GM23338 (cell line): ENCODE measurements at regions not wholly inside any gene's neighbourhood (a gene's known extent, or its start where the extent isn't known, plus 50 kb on each side); places are given as distances from the start of the nearest gene placed in this dataset.

Source experiments
- ATAC-seq: fragments of 200-7000 bp; cut with Tn5 transposase; 3 replicates; pipeline ENCODE4 v1.9.1; 2020
- DNase-seq: peaks from one replicate; pipeline ENCODE4 v3.0.0-alpha.2; 2015; ENCODE audit warnings: low spot score
- H2AFZ ChIP-seq: fragments of 200-600 bp; sonication (generic); 2 replicates; pipeline ENCODE4 v1.8.0; 2016; ENCODE audit warnings: antibody characterized with exemption, mild to moderate bottlenecking, moderate library complexity
- H3F3A ChIP-seq: fragments of 200-600 bp; sonication (generic); replicated peaks from 2 replicates; pipeline ENCODE4 v1.8.0; 2017; ENCODE audit warnings: antibody characterized with exemption, mixed run types, low read depth
- H3K27ac ChIP-seq: fragments of 200-600 bp; sonication (generic); 2 replicates; pipeline ENCODE4 v1.6.1; 2016; ENCODE audit warnings: low read depth
- H3K27me3 ChIP-seq: fragments of 200-600 bp; sonication (generic); 2 replicates; pipeline ENCODE4 v1.8.0; 2016; ENCODE audit warnings: mild to moderate bottlenecking, mixed run types, moderate library complexity; ENCODE audit not compliant: insufficient read depth
- H3K36me3 ChIP-seq: fragments of 200-600 bp; sonication (generic); 2 replicates; pipeline ENCODE4 v1.8.0; 2016; ENCODE audit warnings: mild to moderate bottlenecking; ENCODE audit not compliant: insufficient read depth
- H3K4me1 ChIP-seq: fragments of 200-600 bp; sonication (generic); 2 replicates; pipeline ENCODE4 v1.8.0; 2016; ENCODE audit warnings: mild to moderate bottlenecking, moderate library complexity; ENCODE audit not compliant: insufficient read depth
- H3K4me2 ChIP-seq: fragments of 200-600 bp; sonication (generic); 2 replicates; pipeline ENCODE4 v1.7.1; 2017; ENCODE audit warnings: mixed run types
- H3K4me3 ChIP-seq: fragments of 200-600 bp; sonication (generic); 2 replicates; pipeline ENCODE4 v1.6.1; 2016; ENCODE audit warnings: mixed run types
- H3K79me2 ChIP-seq: fragments of 200-600 bp; sonication (generic); replicated peaks from 2 replicates; pipeline ENCODE4 v1.8.0; 2017; ENCODE audit warnings: mild to moderate bottlenecking; ENCODE audit not compliant: insufficient read depth
- H3K9me2 ChIP-seq: fragments of 200-600 bp; sonication (generic); 2 replicates; pipeline ENCODE4 v1.8.0; 2017; ENCODE audit not compliant: insufficient read depth
- H4K20me1 ChIP-seq: fragments of 200-600 bp; sonication (generic); replicated peaks from 2 replicates; pipeline ENCODE4 v1.8.0; 2017; ENCODE audit warnings: mild to moderate bottlenecking; ENCODE audit not compliant: insufficient read depth
- H3K27ac Mint-ChIP-seq: 2 replicates; pipeline ENCODE4 v1.8.0; 2020; ENCODE audit warnings: inconsistent platforms, mild to moderate bottlenecking, moderate library complexity, mixed read lengths
- H3K27me3 Mint-ChIP-seq: 3 replicates; pipeline ENCODE4 v1.8.0; 2022; ENCODE audit warnings: low read depth, mild to moderate bottlenecking, moderate library complexity, mixed read lengths, inconsistent platforms; ENCODE audit not compliant: insufficient read depth, poor library complexity
- H3K36me3 Mint-ChIP-seq: 3 replicates; pipeline ENCODE4 v1.8.0; 2021; ENCODE audit warnings: low read depth, mild to moderate bottlenecking, inconsistent platforms, moderate library complexity, mixed read lengths
- H3K4me1 Mint-ChIP-seq: 3 replicates; pipeline ENCODE4 v1.8.0; 2020; ENCODE audit warnings: mild to moderate bottlenecking, inconsistent platforms, mixed read lengths
- H3K4me3 Mint-ChIP-seq: 3 replicates; pipeline ENCODE4 v1.8.0; 2021; ENCODE audit warnings: moderate library complexity, mild to moderate bottlenecking, inconsistent platforms, mixed read lengths
- H3K9me3 Mint-ChIP-seq: 3 replicates; pipeline ENCODE4 v1.8.0; 2020; ENCODE audit warnings: moderate library complexity, mild to moderate bottlenecking, inconsistent platforms, mixed read lengths
- CREB1 ChIP-seq: fragments of 250-450 bp; sonication (Bioruptor Pico); IDR thresholded peaks from 2 replicates; pipeline ENCODE4 v1.5.0; 2020; ENCODE audit warnings: low read depth, mild to moderate bottlenecking, moderate library complexity
- CTCF ChIP-seq, 2 experiments: fragments of 200-600 bp in 1 of 2; sonication (generic) in 1 of 2; conservative IDR thresholded peaks; 2 replicates each; pipeline versions ENCODE4 v1.5.1 to v1.6.1; 2016 to 2017; ENCODE audit warnings: antibody characterized with exemption in 2 of 2, low read depth in 2 of 2, mild to moderate bottlenecking in 2 of 2, moderate library complexity in 1 of 2
- EZH2 ChIP-seq: fragments of 200-600 bp; sonication (generic); IDR thresholded peaks from one replicate; pipeline ENCODE4 v1.8.0; 2017; ENCODE audit warnings: antibody characterized with exemption, mild to moderate bottlenecking, low read depth; ENCODE audit not compliant: unreplicated experiment
- JUNB ChIP-seq: IDR thresholded peaks from one replicate; pipeline ENCODE4 v1.6.1; 2016; ENCODE audit warnings: antibody characterized with exemption; ENCODE audit not compliant: unreplicated experiment
- NANOG ChIP-seq: IDR thresholded peaks from 2 replicates; pipeline ENCODE4 v1.6.1; 2016; ENCODE audit warnings: antibody characterized with exemption, borderline replicate concordance
- POLR2AphosphoS5 ChIP-seq: IDR thresholded peaks from 2 replicates; pipeline ENCODE4 v1.6.1; 2016; ENCODE audit warnings: antibody characterized with exemption, low read depth
- STAT1 ChIP-seq: IDR thresholded peaks from one replicate; pipeline ENCODE4 v1.6.1; 2016; ENCODE audit warnings: antibody characterized with exemption; ENCODE audit not compliant: unreplicated experiment
- ZNF114 ChIP-seq: fragments of 250-450 bp; sonication (Bioruptor Pico); IDR thresholded peaks from 2 replicates; pipeline ENCODE4 v1.5.0; 2020; ENCODE audit warnings: mild to moderate bottlenecking, moderate library complexity
- ZNF331 ChIP-seq: fragments of 250-450 bp; sonication (Bioruptor Pico); IDR thresholded peaks from 2 replicates; pipeline ENCODE4 v1.5.0; 2020; ENCODE audit warnings: low read depth, mild to moderate bottlenecking, moderate library complexity
- TF ChIP-seq, protein P1 (sequence below): IDR thresholded peaks from one replicate; pipeline ENCODE4 v1.6.1; 2018; ENCODE audit warnings: antibody characterized with exemption; ENCODE audit not compliant: unreplicated experiment
- TF ChIP-seq, protein P2 (sequence below): IDR thresholded peaks from 2 replicates; pipeline ENCODE4 v1.6.1; 2016; ENCODE audit warnings: antibody characterized with exemption

DNA sequence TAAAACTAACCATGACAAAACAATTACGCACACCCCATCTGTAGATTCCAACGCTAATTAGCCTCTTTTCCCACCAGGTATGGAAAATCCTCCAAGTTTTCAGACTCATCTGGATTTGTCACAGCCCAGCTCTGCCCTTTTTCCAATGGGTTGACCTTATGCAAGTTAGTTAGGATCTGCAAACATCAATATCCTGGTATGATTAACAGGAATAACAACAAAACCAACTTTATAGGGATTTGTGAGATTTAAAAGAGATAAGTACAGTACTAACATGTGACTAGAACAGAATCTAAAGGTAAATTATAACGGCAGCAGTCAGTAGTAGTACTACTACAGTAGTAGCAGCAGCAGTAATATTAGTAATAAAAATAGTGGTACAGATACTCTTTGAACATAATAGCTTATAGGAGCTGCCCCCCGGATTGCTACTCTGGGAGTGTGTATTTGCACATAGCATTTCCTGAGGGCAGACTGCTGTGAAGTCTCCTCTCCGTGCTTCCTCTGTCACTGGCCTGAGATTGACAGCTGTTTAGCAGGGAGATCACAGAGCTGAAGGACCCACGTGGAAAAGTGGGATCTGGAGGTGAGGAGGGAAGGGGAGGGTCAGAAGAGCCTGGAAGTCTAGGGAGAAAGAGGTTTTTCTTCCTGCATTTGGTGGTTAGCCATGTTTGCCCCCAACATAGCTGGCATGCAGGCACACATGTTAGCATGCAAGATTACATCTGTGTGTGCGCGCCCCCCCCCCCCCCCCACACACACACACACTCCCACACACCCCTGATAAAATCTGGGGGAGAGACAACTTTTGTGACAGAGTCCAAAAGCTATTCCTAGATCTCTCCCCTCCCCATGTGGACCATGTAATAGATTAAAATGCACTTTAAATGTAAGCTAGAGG, 73.3 kb upstream of the FAM171A1 start:
- no peak for TF ChIP-seq NANOG
- TF ChIP-seq EZH2: no peak
- Histone ChIP-seq H2AFZ (no peak overlapping the region), H3K4me3 (no peak overlapping the region), H3K27ac (no peak overlapping the region), H3K4me1 (no peaks in the 10 kb centered on the region; the same call in 1 of the 2 replicates), H3F3A (no peaks in the 10 kb centered on the region), H4K20me1 (no peaks in the 10 kb centered on the region), H3K4me2 (no peak overlapping the region), H3K79me2 (no peaks in the 10 kb centered on the region), H3K9me2 (no peaks in the 10 kb centered on the region), H3K36me3 (no peaks in the 10 kb centered on the region), H3K27me3 (no peaks in the 10 kb centered on the region)
- ATAC-seq (no peak), DNase-seq (no peak)
- Mint-ChIP-seq H3K4me1 (peaks cover 9% of the 10 kb centered on the region; the same call in 2 of the 3 replicates), H3K27ac (no peak overlapping the region), H3K4me3 (no peak overlapping the region), H3K36me3 (no peaks in the 10 kb centered on the region), H3K27me3 (peaks cover 2% of the 10 kb centered on the region), H3K9me3 (no peaks in the 10 kb centered on the region)

DNA sequence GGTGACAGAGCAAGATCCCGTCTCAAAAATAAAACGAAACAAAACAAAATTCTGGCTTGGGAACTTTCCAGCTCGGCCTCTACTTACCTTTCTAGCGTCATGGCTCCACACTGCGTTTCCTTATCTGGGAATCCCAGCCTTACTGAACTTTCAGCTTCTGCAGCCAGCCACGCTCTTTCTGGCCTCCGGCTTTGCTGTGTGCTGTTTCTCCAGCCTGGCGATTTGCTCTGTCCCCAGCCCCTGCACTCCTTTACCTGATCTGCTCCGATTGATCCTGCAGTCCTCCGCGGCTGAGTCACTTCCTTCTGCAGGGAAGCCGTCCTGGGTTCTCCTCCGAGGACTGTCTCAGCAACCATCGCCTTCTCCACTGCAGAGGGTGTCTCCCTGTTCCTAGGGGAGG, 71.0 kb upstream of the FAM171A1 start:
- H3K79me2 ChIP-seq: no peaks in the 10 kb centered on the region
- H3K4me1 Mint-ChIP-seq: peaks cover 12% of the 10 kb centered on the region; the same call in 2 of the 3 replicates
- ATAC-seq: no peak
- no peak for TF ChIP-seq POLR2AphosphoS5
- no peak for TF ChIP-seq STAT1
- TF ChIP-seq ZNF114 (CRISPR knock-in tag): no peak
- no peak for TF ChIP-seq ZNF331 (CRISPR knock-in tag)
- no peak for TF ChIP-seq CTCF (conservative IDR thresholded peaks at IDR 0.05; ENCODE audit: low read depth in 2 of 2)
- no peak for TF ChIP-seq CREB1
- TF ChIP-seq, protein P1, sequence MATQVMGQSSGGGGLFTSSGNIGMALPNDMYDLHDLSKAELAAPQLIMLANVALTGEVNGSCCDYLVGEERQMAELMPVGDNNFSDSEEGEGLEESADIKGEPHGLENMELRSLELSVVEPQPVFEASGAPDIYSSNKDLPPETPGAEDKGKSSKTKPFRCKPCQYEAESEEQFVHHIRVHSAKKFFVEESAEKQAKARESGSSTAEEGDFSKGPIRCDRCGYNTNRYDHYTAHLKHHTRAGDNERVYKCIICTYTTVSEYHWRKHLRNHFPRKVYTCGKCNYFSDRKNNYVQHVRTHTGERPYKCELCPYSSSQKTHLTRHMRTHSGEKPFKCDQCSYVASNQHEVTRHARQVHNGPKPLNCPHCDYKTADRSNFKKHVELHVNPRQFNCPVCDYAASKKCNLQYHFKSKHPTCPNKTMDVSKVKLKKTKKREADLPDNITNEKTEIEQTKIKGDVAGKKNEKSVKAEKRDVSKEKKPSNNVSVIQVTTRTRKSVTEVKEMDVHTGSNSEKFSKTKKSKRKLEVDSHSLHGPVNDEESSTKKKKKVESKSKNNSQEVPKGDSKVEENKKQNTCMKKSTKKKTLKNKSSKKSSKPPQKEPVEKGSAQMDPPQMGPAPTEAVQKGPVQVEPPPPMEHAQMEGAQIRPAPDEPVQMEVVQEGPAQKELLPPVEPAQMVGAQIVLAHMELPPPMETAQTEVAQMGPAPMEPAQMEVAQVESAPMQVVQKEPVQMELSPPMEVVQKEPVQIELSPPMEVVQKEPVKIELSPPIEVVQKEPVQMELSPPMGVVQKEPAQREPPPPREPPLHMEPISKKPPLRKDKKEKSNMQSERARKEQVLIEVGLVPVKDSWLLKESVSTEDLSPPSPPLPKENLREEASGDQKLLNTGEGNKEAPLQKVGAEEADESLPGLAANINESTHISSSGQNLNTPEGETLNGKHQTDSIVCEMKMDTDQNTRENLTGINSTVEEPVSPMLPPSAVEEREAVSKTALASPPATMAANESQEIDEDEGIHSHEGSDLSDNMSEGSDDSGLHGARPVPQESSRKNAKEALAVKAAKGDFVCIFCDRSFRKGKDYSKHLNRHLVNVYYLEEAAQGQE: no peak
- TF ChIP-seq JUNB: no peak
- TF ChIP-seq, protein P2, sequence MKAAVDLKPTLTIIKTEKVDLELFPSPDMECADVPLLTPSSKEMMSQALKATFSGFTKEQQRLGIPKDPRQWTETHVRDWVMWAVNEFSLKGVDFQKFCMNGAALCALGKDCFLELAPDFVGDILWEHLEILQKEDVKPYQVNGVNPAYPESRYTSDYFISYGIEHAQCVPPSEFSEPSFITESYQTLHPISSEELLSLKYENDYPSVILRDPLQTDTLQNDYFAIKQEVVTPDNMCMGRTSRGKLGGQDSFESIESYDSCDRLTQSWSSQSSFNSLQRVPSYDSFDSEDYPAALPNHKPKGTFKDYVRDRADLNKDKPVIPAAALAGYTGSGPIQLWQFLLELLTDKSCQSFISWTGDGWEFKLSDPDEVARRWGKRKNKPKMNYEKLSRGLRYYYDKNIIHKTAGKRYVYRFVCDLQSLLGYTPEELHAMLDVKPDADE: no peak
- TF ChIP-seq EZH2: no peak

More for the DNA sequence above, 71.0 kb upstream of the FAM171A1 start:
- H3K27me3 Mint-ChIP-seq: peaks cover 2% of the 10 kb centered on the region
- H3K27me3 ChIP-seq: no peaks in the 10 kb centered on the region
- no peak overlapping the region for H3K4me3 Mint-ChIP-seq
- H3K36me3 ChIP-seq: no peaks in the 10 kb centered on the region
- no peak overlapping the region for H3K4me3 ChIP-seq
- H4K20me1 ChIP-seq: no peaks in the 10 kb centered on the region
- no peaks in the 10 kb centered on the region for H3K9me3 Mint-ChIP-seq
- no peaks in the 10 kb centered on the region; the same call in 1 of the 2 replicates for H3K4me1 ChIP-seq
- no peaks in the 10 kb centered on the region for H3K9me2 ChIP-seq
- DNase-seq: no peak
- no peaks in the 10 kb centered on the region for H3K36me3 Mint-ChIP-seq
- no peak overlapping the region for H2AFZ ChIP-seq
- no peaks in the 10 kb centered on the region for H3F3A ChIP-seq
- no peak overlapping the region for H3K27ac ChIP-seq
- H3K27ac Mint-ChIP-seq: no peak overlapping the region
- no peak overlapping the region for H3K4me2 ChIP-seq
